ENCODE measurements at regions not wholly inside any gene's neighbourhood (a gene's known extent, or its start where the extent isn't known, plus 50 kb on each side); places are given as distances from the start of the nearest gene placed in this dataset.

GRCh38 chr7:25482631-25483030 lies 254.3 kb upstream of the NPVF start:
- no peak for TF ChIP-seq RAD21 (conservative IDR thresholded peaks at IDR 0.05)
- TF ChIP-seq CTCF (IDR thresholded peaks at IDR 0.05; ENCODE audit: poor library complexity, severe bottlenecking) = no peak
- TF ChIP-seq POLR2AphosphoS5 (IDR thresholded peaks at IDR 0.05) = no peak

Data from neural cell (in vitro differentiated cells).